ENCODE measurements at regions not wholly inside any gene's neighbourhood (a gene's known extent, or its start where the extent isn't known, plus 50 kb on each side); places are given as distances from the start of the nearest gene placed in this dataset.
A peak's percentile ranks its signal among the peaks of the same experiment; 100 is the strongest.
"Not testable (repeated sequence)": the region's sequence is repeated elsewhere in the genome, so short reads cannot be mapped to it uniquely, and the experiment has no call there.

GRCh38 chr20:26218301-26218700 is 521.6 kb upstream of the ZNF337 start:
- no peak for DNase-seq (ENCODE audit: low read depth in 2 of 2)

DNA sequence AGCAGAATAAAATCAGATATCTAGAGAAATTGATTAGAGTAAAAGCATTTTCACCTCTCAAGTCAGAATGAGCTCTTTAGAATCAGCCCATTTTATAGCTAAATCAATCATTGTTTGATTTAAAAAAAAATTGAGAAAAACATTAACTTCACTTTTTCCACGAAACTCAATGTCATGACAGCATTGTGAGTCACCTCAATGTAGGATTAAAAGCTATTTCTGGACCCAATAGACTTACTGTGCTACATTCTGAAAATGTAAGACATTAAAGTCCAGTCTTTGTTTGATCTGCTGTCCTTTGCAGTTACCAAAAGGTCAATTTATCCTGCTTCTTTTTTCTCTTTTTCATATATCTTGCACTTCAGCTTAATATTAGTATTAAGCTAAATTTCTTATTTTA is 519.4 kb upstream of the ZNF337 start:
- no peak for DNase-seq (ENCODE audit: low read depth in 2 of 2)

DNA sequence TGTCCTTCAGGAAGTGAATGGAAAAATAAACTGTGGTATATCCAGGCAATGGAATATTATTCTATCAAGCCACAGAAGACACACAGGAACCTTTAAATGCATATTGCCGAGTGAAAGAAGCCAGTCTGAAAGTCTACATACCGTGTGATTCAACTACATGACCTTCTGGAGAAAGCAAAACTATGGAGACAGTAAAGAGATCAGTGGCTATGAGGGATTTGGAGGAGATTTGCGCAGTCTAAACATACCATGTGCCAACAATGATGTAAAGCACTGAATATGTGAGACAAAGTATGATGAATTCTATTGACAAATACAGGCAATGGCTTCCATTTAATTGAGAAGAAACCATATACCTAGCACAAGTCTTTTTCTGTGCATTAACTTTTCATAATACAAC is 518.3 kb upstream of the ZNF337 start:
- DNase-seq (ENCODE audit: low read depth in 2 of 2): no peak

DNA sequence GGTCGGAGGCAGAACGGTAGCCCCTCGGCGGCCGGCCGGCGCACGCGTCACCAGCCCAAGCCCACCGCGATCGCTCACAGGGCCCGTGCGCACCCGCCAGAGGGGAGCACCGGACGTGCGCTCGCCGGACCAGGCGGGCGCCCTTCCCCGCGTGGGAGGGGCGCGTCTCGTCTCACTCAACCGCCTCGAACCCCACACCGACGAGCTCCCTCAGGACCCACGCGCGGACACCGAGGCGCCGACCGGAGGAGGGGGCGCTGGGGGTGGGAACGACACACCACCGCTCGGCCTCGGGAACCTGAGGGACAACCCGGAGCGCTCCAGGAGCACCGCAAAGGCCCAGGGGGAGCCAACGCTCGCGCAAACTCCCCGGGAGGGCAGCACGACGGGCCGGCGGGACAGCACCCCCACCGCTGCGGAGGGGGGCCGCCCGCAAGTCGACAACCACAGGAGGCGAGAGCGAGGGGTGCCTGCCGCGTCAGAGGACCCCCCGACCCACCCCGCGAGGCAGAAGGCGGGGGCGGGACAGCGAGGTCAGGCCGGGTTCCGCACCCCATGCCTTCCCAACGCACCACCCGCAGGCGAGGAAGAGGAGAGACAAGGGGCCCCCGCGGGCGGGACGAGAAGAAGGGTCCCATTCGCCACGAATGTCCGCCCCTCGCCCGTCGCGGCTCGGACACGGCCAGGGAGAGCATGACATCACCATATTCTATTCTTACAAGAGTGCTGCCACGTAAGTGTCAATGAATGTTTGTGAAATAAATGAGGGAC is 512.7 kb upstream of the ZNF337 start:
- DNase-seq (ENCODE audit: low read depth in 2 of 2): no peak

DNA sequence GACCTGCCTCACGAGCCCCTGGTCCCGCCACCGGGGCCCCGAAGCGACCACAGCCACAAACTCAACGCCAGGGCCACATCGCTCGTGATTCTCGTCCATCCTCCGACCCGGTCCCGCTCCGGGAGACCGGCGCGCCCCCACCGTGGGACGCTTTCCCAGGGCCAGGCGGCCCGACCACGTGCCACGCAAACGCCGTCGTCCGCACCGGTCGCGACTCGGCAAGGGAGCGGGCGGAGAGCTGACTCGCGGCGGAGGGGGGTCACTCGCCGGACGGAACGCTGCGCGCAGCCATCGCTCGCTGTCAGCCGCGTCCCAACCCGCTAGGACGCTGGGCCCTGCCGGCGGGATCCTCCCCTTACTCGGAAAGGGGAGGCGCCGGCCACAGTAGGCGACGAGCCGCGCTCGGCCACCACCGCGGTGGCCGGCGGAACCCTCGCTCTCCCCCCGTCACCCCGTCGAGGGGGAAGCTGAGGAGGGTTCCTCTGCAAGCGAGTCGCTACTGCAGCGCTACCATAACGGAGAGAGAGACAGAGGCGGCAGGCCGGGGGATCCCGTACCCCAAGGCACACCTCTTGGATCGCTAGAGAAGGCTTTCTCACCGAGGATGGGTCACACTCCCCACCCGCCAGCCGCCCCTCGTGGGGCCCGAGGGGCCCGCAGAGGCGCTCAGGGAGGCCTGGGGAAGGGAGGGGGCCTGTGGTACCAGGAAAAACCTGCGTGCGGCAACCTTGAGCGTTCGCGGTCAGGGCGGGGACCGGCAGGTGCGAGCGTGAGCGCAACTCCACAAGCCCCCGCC is 511.8 kb upstream of the ZNF337 start:
- peak; percentile 3 to 10 for DNase-seq (ENCODE audit: low read depth in 2 of 2)

DNA sequence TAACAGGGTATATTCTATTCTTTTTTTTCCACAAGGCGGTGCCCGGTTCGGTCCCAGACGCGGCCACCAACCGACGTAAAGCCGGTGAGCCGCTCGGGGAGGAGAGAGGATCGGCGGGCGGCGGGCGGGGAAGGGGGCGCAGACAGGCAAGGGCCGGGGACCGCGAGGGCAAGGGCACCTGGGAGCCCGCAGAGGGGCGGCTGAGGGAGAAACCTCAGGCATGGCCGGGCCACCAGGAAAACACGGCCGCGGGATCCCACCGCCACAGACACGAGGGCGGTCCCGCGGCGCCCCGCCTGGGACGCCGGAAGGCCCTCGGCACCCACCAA is 511.3 kb upstream of the ZNF337 start:
- DNase-seq (ENCODE audit: low read depth in 2 of 2): peak in 1 of 2 donors; percentile 7

GRCh38 chr20:26207237-26207966 is 510.7 kb upstream of the ZNF337 start:
- DNase-seq (ENCODE audit: low read depth in 2 of 2): no peak

DNA sequence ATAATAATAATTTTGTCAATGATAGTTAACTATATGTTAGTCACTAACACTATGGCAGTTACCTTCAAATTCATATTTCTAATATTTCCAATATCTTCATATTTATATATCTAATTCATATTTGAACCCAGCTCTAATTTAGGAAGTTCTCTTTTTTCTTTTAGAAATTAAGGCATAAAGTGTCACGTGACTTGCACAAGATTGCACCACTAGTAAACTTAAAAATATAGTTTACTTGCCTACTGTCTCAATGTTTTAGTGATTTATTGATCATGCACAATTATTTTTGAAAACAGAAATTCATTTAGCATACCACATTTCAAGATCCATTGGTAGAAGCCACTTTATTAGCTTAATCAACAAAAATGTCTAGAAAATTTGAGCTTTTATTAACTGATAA is 508.7 kb upstream of the ZNF337 start:
- no peak for DNase-seq (ENCODE audit: low read depth in 2 of 2)

DNA sequence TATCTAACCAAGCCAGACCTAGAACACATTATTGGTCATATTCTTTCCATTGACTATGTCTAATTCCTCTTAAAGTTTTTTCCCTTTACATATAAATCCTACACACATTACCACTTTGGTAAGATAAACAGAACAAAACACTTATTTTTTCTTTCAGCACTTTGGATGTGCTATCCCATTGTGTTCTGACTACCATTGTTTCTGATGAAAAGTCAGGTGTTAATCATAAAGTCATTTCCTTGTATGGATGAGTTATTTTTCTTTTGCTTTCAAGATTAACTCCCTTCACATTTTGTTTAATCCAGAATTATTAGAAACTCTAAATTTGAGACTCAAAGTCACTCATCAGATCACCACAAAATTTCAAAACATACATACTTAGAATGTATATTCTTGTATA is 504.4 kb upstream of the ZNF337 start:
- DNase-seq (ENCODE audit: low read depth in 2 of 2): not testable (repeated sequence)

DNA sequence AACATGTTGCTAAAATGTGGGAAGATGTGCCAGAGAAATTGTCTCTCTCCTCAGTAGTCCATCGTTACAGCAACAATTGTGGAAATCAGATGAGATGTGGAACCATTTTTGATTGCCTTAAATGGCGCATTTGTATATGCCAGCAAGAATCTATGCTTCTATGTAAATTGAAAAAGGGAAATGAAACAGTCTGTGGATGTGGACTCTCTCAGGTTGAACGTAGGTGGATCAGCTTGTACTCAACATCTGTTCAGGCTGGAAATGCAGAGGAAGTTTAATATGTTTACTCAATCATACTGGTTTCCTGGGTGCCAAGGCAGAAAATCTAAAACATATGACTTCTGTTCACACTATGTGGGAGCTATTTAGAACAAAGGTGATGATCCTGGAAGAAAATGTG is 490.7 kb upstream of the ZNF337 start:
- DNase-seq (ENCODE audit: low read depth in 2 of 2): not testable (repeated sequence)

DNA sequence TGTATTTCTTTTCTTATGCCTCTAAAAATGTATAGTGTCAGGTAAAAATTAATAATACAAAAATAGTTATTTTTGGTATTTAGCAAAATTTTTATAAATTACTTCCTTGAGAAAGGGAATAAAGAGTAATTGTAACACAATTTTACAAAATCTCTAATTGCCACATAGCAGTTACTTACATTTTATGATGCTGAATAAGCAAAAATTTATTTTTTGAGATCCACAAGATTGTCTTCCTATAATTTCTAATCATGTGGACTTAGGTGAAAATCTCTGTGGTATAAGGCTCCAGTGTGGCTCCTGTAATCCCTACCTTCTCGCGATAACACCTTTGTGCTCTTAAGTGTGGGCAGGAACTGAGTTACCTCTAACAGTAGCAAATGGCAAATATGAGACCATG is 487.1 kb upstream of the ZNF337 start:
- DNase-seq (ENCODE audit: low read depth in 2 of 2): not testable (repeated sequence)

DNA sequence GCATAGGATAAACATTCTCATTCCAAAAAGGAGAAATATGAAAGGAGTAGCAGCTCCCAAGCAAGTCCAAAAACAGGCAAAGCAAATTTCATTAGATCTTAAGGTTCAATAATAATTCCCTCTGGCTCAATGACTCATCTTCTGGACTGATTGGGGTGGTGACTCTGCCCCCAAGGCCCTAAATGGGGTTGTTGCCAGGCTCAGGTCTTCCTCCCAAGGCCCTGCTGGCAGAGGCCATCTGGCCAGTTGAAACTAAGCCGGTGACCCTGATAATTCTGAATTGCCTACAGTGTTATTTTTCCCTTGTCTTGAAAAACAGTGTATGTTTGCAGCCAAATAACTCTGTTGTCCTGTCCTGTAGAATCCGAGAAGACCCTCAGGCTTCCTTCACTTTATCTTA is 484.7 kb upstream of the ZNF337 start:
- DNase-seq (ENCODE audit: low read depth in 2 of 2): not testable (repeated sequence)

DNA sequence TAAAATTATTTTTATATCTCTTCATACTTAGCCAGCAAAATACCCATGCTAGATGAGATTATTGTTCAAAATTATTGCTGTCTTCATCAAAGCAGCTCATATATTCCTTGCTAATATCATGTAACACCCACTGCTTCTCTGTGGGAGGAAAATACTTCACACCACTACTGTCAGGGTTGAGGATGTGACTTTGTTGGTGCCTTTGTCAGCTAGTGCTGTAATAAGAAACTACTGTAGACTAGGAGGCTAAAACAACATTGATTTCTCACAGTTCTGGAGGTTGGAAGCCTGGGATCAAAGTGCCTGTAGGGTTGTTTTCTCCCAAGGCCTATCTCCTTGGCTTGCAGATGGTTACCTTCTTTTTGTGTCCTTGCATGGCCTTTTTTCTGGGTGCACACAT is 475.2 kb upstream of the ZNF337 start:
- not testable (repeated sequence) for DNase-seq (ENCODE audit: low read depth in 2 of 2)

- no peak for DNase-seq (ENCODE audit: low read depth in 2 of 2)
Measured at GRCh38 chr20:26169506-26169905, 472.9 kb upstream of the ZNF337 start.

- DNase-seq (ENCODE audit: low read depth in 2 of 2): no peak
Measured at GRCh38 chr20:26167499-26167898, 470.8 kb upstream of the ZNF337 start.

DNA sequence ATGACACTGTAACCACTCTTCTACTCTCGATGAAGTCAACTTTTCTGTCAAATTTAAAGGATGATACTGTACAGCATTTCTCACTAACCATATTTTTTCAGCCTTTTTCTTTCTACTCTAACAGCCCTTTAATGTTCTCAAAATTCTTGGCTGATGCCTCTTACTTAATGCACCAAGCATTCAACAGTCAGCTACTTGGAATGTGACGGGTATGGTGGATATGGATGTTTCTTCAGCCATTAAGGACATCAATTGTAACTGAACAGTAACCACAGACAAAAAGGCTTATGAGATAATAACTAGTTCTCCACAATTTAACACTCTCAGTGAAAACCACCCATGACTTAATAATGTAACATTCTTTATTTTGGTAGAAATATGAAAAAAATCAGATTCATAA is 467.2 kb upstream of the ZNF337 start:
- no peak for DNase-seq (ENCODE audit: low read depth in 2 of 2)

DNA sequence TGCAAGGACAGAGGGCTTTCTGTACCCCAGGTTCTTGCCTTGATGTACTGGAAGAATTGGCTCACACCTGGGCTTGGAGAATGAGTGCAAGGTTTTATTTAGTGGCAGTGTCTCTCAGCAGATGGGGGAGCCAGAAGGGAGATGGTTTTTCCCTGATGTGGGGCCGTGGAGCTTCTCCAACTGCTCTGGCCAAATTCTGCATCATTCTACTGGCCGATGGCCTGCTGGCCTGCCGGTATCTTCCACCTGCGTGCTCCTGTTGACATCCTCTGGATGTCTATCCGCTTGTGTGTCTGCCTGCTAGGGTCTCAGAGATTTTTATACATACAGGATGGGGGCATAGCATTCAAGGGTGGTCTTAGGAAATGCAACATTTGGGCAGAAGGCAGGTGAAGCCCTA is 466.5 kb upstream of the ZNF337 start:
- DNase-seq (ENCODE audit: low read depth in 2 of 2): not testable (repeated sequence)

DNA sequence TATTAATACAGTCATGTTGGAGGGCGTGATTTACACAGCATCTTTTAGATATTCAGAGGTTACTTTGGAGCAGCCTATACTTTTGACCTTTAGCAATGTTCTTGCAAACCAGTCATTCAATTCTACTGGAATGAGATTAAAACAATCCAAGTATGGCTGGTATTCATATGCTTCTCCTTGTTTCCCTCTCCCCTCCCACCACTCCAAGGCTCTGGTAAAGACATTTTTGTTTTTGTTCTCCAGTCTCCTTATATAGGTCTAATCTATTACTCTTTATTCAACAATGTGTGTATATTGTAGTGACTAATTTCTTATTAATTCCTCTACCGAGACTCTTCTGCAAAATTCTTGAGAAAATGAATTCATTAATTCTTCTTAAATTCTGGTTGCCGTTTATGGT is 465.1 kb upstream of the ZNF337 start:
- not testable (repeated sequence) for DNase-seq (ENCODE audit: low read depth in 2 of 2)

- DNase-seq (ENCODE audit: low read depth in 2 of 2): not testable (repeated sequence)
Measured at GRCh38 chr20:26160916-26161315, 464.3 kb upstream of the ZNF337 start.

DNA sequence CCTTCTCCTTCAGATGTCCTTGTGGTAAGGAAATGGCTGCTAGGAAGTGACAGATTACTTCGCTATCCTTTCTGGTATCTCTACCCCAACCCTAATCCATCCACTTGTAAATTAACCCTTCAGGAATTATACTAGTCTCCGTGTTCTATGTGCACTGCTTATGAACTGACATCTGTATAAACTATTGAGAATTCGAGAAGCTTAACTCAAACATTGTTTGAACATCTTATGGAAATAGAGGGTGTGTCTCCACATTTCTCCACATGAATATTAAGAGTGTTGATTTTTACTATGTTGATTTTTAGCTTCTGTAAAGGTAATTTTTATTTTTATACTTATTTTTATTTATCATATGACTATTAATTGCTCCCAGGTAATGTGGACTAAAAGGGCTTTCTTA is 457.6 kb upstream of the ZNF337 start:
- DNase-seq (ENCODE audit: low read depth in 2 of 2): no peak

GRCh38 chr20:26135325-26136110 is 438.9 kb upstream of the ZNF337 start:
- no peak for DNase-seq (ENCODE audit: low read depth in 2 of 2)

GRCh38 chr20:26134606-26135005 is 438.0 kb upstream of the ZNF337 start:
- DNase-seq (ENCODE audit: low read depth in 2 of 2): no peak
